H9 (cell line): ENCODE measurements at regions not wholly inside any gene's neighbourhood (a gene's known extent, or its start where the extent isn't known, plus 50 kb on each side); places are given as distances from the start of the nearest gene placed in this dataset.

ENCODE experiments used
- DNase-seq: peaks from one replicate; pipeline ENCODE4 v3.0.0-alpha.2; 2017
- H2AFZ ChIP-seq: one replicate; pipeline ENCODE4 v1.6.1; 2013; ENCODE audit warnings: mild to moderate bottlenecking, low read length, control low read depth, moderate library complexity
- H2AK5ac ChIP-seq: 2 replicates; pipeline ENCODE4 v1.6.1; 2013; ENCODE audit warnings: low read length, control low read depth, mixed read lengths; ENCODE audit not compliant: insufficient read length
- H2BK120ac ChIP-seq: one replicate; pipeline ENCODE4 v1.6.1; 2013; ENCODE audit warnings: low read depth, mild to moderate bottlenecking, low read length, control low read depth, inconsistent platforms; ENCODE audit not compliant: poor library complexity, severe bottlenecking
- H2BK12ac ChIP-seq: 2 replicates; pipeline ENCODE4 v1.6.1; 2013; ENCODE audit warnings: low read length, control low read depth, mixed read lengths, low read depth; ENCODE audit not compliant: insufficient read length
- H2BK15ac ChIP-seq: 2 replicates; pipeline ENCODE4 v1.6.1; 2013; ENCODE audit warnings: low read depth, low read length, control low read depth
- H2BK20ac ChIP-seq: one replicate; pipeline ENCODE4 v1.6.1; 2013; ENCODE audit warnings: low read depth, mild to moderate bottlenecking, low read length, control low read depth, inconsistent platforms; ENCODE audit not compliant: poor library complexity, severe bottlenecking
- H2BK5ac ChIP-seq: 2 replicates; pipeline ENCODE4 v1.6.1; 2013; ENCODE audit warnings: low read length, control low read depth, mixed read lengths; ENCODE audit not compliant: insufficient read length
- H3K14ac ChIP-seq: 2 replicates; pipeline ENCODE4 v1.6.1; 2013; ENCODE audit warnings: low read length, control low read depth; ENCODE audit not compliant: insufficient read depth
- H3K18ac ChIP-seq: 2 replicates; pipeline ENCODE4 v1.6.1; 2013; ENCODE audit warnings: low read depth, mild to moderate bottlenecking, mixed read lengths, low read length, control low read depth; ENCODE audit not compliant: insufficient read length
- H3K23ac ChIP-seq: 2 replicates; pipeline ENCODE4 v1.6.1; 2013; ENCODE audit warnings: low read length, control low read depth, mixed read lengths, low read depth; ENCODE audit not compliant: insufficient read length
- H3K23me2 ChIP-seq: 2 replicates; pipeline ENCODE4 v1.6.1; 2013; ENCODE audit warnings: low read depth, mild to moderate bottlenecking, mixed read lengths, low read length, control low read depth; ENCODE audit not compliant: insufficient read length, poor library complexity, severe bottlenecking
- H3K27ac ChIP-seq: 2 replicates; pipeline ENCODE4 v1.5.1; 2013; ENCODE audit warnings: low read length, control low read depth, mixed read lengths, low read depth; ENCODE audit not compliant: insufficient read length
- H3K27me3 ChIP-seq: 2 replicates; pipeline ENCODE4 v1.6.1; 2013; ENCODE audit warnings: low read length, control low read depth, inconsistent platforms; ENCODE audit not compliant: insufficient read depth
- H3K4ac ChIP-seq: 2 replicates; pipeline ENCODE4 v1.6.1; 2013; ENCODE audit warnings: low read depth, mild to moderate bottlenecking, control low read depth, inconsistent platforms, low read length, moderate library complexity
- H3K4me1 ChIP-seq: 2 replicates; pipeline ENCODE4 v1.6.1; 2013; ENCODE audit warnings: low read length, control low read depth, inconsistent platforms; ENCODE audit not compliant: insufficient read depth
- H3K4me2 ChIP-seq: 2 replicates; pipeline ENCODE4 v1.6.1; 2013; ENCODE audit warnings: low read length, control low read depth, mixed read lengths; ENCODE audit not compliant: insufficient read length, insufficient read depth
- H3K56ac ChIP-seq: 2 replicates; pipeline ENCODE4 v1.6.1; 2013; ENCODE audit warnings: low read depth, mild to moderate bottlenecking, mixed read lengths, low read length, control low read depth; ENCODE audit not compliant: insufficient read length
- H3K79me1 ChIP-seq: 2 replicates; pipeline ENCODE4 v1.6.1; 2013; ENCODE audit warnings: low read depth, mild to moderate bottlenecking, moderate library complexity, low read length, control low read depth, inconsistent platforms; ENCODE audit not compliant: insufficient read depth, poor library complexity, severe bottlenecking
- H3K79me2 ChIP-seq: 2 replicates; pipeline ENCODE4 v1.6.1; 2013; ENCODE audit warnings: low read length, control low read depth, inconsistent platforms; ENCODE audit not compliant: insufficient read depth
- H3K9ac ChIP-seq: 2 replicates; pipeline ENCODE4 v1.6.1; 2013; ENCODE audit warnings: low read length, control low read depth, mixed read lengths; ENCODE audit not compliant: insufficient read length; ENCODE audit errors: extremely low read depth
- H3K9me3 ChIP-seq: one replicate; pipeline ENCODE4 v1.6.1; 2013; ENCODE audit warnings: low read depth, low read length, inconsistent platforms; ENCODE audit not compliant: control insufficient read depth
- H3T11ph ChIP-seq: one replicate; pipeline ENCODE4 v1.6.1; 2013; ENCODE audit warnings: mild to moderate bottlenecking, low read length, control low read depth, inconsistent platforms
- H4K20me1 ChIP-seq: one replicate; pipeline ENCODE4 v1.6.1; 2013; ENCODE audit not compliant: control insufficient read depth, insufficient read length, insufficient read depth
- H4K5ac ChIP-seq: 2 replicates; pipeline ENCODE4 v1.6.1; 2013; ENCODE audit warnings: low read depth, mild to moderate bottlenecking, mixed read lengths, low read length, control low read depth; ENCODE audit not compliant: insufficient read length
- H4K8ac ChIP-seq: replicated peaks from 2 replicates; pipeline ENCODE4 v1.6.1; 2013; ENCODE audit warnings: low read length, control low read depth, mixed read lengths, low read depth; ENCODE audit not compliant: insufficient read length
- H4K91ac ChIP-seq: 2 replicates; pipeline ENCODE4 v1.6.1; 2013; ENCODE audit warnings: low read depth, mild to moderate bottlenecking, moderate library complexity, mixed read lengths, low read length, control low read depth; ENCODE audit not compliant: insufficient read length
- H3K27ac Mint-ChIP-seq, 3 experiments: 2 replicates in 2 of 3; 3 replicates in 1 of 3; pipeline ENCODE4 v1.8.0; 2020 to 2021; ENCODE audit warnings: mixed read lengths in 3 of 3, mild to moderate bottlenecking in 1 of 3, moderate library complexity in 1 of 3
- H3K27me3 Mint-ChIP-seq: 2 replicates; pipeline ENCODE4 v1.8.0; 2021; ENCODE audit warnings: low read depth, mild to moderate bottlenecking, moderate library complexity, mixed read lengths
- H3K36me3 Mint-ChIP-seq, 3 experiments: 2 replicates in 2 of 3; 3 replicates in 1 of 3; pipeline ENCODE4 v1.8.0; 2020 to 2021; ENCODE audit warnings: low read depth in 3 of 3, mixed read lengths in 3 of 3; ENCODE audit not compliant: insufficient read depth in 1 of 3
- H3K4me1 Mint-ChIP-seq, 2 experiments: 2 replicates each; pipeline ENCODE4 v1.8.0; 2020; ENCODE audit warnings: mixed read lengths in 2 of 2
- H3K4me3 Mint-ChIP-seq, 2 experiments: 2 replicates in 1 of 2; 3 replicates in 1 of 2; pipeline ENCODE4 v1.8.0; 2020 to 2021; ENCODE audit warnings: mild to moderate bottlenecking in 2 of 2, mixed read lengths in 2 of 2, moderate library complexity in 1 of 2
- H3K9me3 Mint-ChIP-seq, 2 experiments: 2 replicates in 1 of 2; 3 replicates in 1 of 2; pipeline ENCODE4 v1.8.0; 2020; ENCODE audit warnings: mild to moderate bottlenecking in 2 of 2, mixed read lengths in 2 of 2, moderate library complexity in 1 of 2
- WGBS: extraction: QIAGEN DNeasy Blood & Tissue Kit; methylation state at CpG from one replicate; pipeline ENCODE4 v1.1.7; 2013; ENCODE audit warnings: missing lambda C conversion rate, low lambda C conversion rate, mixed read lengths; ENCODE audit not compliant: insufficient read length; ENCODE audit errors: extremely low coverage; 5-methylcytosine and 5-hydroxymethylcytosine counted together
- TF ChIP-seq, protein P1 (sequence below): fragments of 200-600 bp; sonication (generic); conservative IDR thresholded peaks from 3 replicates; pipeline ENCODE4 v1.8.0; 2021; ENCODE audit warnings: antibody characterized with exemption, mild to moderate bottlenecking

DNA sequence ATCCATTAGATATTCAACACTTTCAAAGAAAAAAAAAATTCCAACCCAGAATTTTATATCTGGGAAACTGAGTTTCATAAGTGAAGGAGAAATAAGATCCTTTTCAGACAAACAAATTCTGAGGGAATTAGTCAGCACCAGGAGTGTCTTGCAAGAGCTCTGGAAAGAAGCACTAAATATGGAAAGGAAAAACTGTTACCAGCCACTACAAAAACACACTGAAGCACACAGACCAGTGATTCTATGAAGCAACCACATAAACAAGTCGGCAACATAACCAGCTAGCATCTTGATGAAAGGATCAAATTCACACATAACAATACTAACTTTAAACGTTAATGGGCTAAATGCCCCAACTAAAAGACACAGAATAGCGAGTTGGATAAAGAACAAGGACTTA is 368.4 kb upstream of the MIR17HG start:
- Histone ChIP-seq H4K8ac (no peak overlapping the region), H3T11ph (no peak overlapping the region), H2BK12ac (no peak overlapping the region), H3K79me2 (no peaks in the 10 kb centered on the region), H3K14ac (no peak overlapping the region), H3K9ac (no peak overlapping the region), H3K27ac (no peak overlapping the region), H3K23me2 (no peaks in the 10 kb centered on the region), H2AK5ac (no peak overlapping the region), H2BK120ac (no peak overlapping the region), H4K5ac (no peak overlapping the region), H4K91ac (no peak overlapping the region), H3K27me3 (no peaks in the 10 kb centered on the region), H2AFZ (no peak overlapping the region), H4K20me1 (no peaks in the 10 kb centered on the region), H3K18ac (no peak overlapping the region), H2BK20ac (no peak overlapping the region), H3K4me1 (peaks cover 2% of the 10 kb centered on the region; the same call in 1 of the 2 replicates), H3K79me1 (no peaks in the 10 kb centered on the region), H3K4me2 (no peak overlapping the region), H2BK15ac (no peak overlapping the region), H3K56ac (no peak overlapping the region), H3K23ac (no peak overlapping the region), H3K9me3 (no peaks in the 10 kb centered on the region), H2BK5ac (no peak overlapping the region), H3K4ac (no peak overlapping the region)
- TF ChIP-seq, protein P1, sequence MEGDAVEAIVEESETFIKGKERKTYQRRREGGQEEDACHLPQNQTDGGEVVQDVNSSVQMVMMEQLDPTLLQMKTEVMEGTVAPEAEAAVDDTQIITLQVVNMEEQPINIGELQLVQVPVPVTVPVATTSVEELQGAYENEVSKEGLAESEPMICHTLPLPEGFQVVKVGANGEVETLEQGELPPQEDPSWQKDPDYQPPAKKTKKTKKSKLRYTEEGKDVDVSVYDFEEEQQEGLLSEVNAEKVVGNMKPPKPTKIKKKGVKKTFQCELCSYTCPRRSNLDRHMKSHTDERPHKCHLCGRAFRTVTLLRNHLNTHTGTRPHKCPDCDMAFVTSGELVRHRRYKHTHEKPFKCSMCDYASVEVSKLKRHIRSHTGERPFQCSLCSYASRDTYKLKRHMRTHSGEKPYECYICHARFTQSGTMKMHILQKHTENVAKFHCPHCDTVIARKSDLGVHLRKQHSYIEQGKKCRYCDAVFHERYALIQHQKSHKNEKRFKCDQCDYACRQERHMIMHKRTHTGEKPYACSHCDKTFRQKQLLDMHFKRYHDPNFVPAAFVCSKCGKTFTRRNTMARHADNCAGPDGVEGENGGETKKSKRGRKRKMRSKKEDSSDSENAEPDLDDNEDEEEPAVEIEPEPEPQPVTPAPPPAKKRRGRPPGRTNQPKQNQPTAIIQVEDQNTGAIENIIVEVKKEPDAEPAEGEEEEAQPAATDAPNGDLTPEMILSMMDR, result no peak
- Mint-ChIP-seq H3K27me3 (no peaks in the 10 kb centered on the region), H3K9me3 (peaks cover 0 to 5% of the 10 kb centered on the region in 2 experiments; a peak in 2 of 5 replicates), H3K4me3 (no peak overlapping the region), H3K27ac (no peak overlapping the region), H3K36me3 (peaks cover 0 to 18% (median 6%) of the 10 kb centered on the region in 3 experiments; a peak in 5 of 7 replicates), H3K4me1 (peaks cover 20 to 24% of the 10 kb centered on the region in 2 experiments)
- DNase-seq, result no peak
- WGBS, result no CpG with 5 or more reads among the region's 3 CpGs
